Stomach (tissue), 8 donors: ENCODE measurements at regions not wholly inside any gene's neighbourhood (a gene's known extent, or its start where the extent isn't known, plus 50 kb on each side); places are given as distances from the start of the nearest gene placed in this dataset.
A peak's percentile ranks its signal among the peaks of the same experiment; 100 is the strongest.

ENCODE experiments used
- DNase-seq, 2 donors: peaks; one replicate each; pipeline versions ENCODE4 v3.0.0 to v3.0.0-alpha.2; 2013 to 2019
- H3K27ac ChIP-seq, 5 donors: fragments of 200-600 bp in 4 of 5; sonication (generic) in 4 of 5; one replicate each; pipeline ENCODE4 v1.5.1; 2013 to 2019; ENCODE audit warnings: mild to moderate bottlenecking in 1 of 5, moderate library complexity in 1 of 5
- H3K27me3 ChIP-seq, 3 donors: fragments of 200-600 bp; sonication (generic); one replicate each; pipeline ENCODE4 v1.5.1; 2017 to 2019; ENCODE audit warnings: mixed run types in 1 of 3
- H3K36me3 ChIP-seq, 4 donors: fragments of 200-600 bp; sonication (generic); 1 replicate in 3 of 4; 2 replicates in 1 of 4; pipeline ENCODE4 v1.5.1; 2016 to 2019
- H3K4me1 ChIP-seq, 4 donors: fragments of 200-600 bp; sonication (generic); one replicate each; pipeline ENCODE4 v1.5.1; 2016 to 2019
- H3K4me3 ChIP-seq, 4 donors: fragments of 200-600 bp; sonication (generic) in 3 of 4; one replicate each; pipeline ENCODE4 v1.5.1; 2016 to 2019; ENCODE audit warnings: mild to moderate bottlenecking in 1 of 4
- H3K9me3 ChIP-seq, 4 donors: fragments of 200-600 bp; sonication (generic); one replicate each; pipeline ENCODE4 v1.5.1; 2016 to 2019
- EP300 ChIP-seq: sonication (generic); formaldehyde crosslinking; IDR thresholded peaks from one replicate; pipeline ENCODE4 v1.6.1; 2017; ENCODE audit warnings: antibody characterized with exemption
- POLR2A ChIP-seq, 4 donors: fragments of 450-650 bp; IDR thresholded peaks; one replicate each; pipeline ENCODE4 v1.6.1; 2016; ENCODE audit warnings: antibody characterized with exemption in 4 of 4, control low read depth in 2 of 4, mild to moderate bottlenecking in 1 of 4, moderate library complexity in 1 of 4
- POLR2AphosphoS5 ChIP-seq, 3 donors: sonication (generic); formaldehyde crosslinking; IDR thresholded peaks; one replicate each; pipeline ENCODE4 v1.6.1; 2016; ENCODE audit warnings: antibody characterized with exemption in 3 of 3
- WGBS, 5 donors: extraction: QIAGEN DNeasy Blood & Tissue Kit in 3 of 5; methylation state at CpG; one replicate each; pipeline versions ENCODE4 v1.1.5 to v1.1.7; 2013 to 2018; 5-methylcytosine and 5-hydroxymethylcytosine counted together
- intact Hi-C: fragments of 100-400 bp; cut with DNase I; formaldehyde crosslinking; loops from one replicate; pipeline ENCODE4 v1.15.1; 2023; ENCODE audit warnings: low total_unique reads
- TF ChIP-seq, protein P1 (sequence below), 7 experiments: fragments of 450-650 bp in 4 of 7; fragments of 200-600 bp in 3 of 7; sonication (generic) in 3 of 7; IDR thresholded peaks; one replicate each; pipeline ENCODE4 v1.5.1; 2016 to 2019; ENCODE audit warnings: antibody characterized with exemption in 7 of 7, control low read depth in 2 of 7, mild to moderate bottlenecking in 1 of 7
- donor health status: healthy with polysubstance abuse.
- donor health status: Bipolar disorder and iron deficiency.
- donor health status: healthy.

DNA sequence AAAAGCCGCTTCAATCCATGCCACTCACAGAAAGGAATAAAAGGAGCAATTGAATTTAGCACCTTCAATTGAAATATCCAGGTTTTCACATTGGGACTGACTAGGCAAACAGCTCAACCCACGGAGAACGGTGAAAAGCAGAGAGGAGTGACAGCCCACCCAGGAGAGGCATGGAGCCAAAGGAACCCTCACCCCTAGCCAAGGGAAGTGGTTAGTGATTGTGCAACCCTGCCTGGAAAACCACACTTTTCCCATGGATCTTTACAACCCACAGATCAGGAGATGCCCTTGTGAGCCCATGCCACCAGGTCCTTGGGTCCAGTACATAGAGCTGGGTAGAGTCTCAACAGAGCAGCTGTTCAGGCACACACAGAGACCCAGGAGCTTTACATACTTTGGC is 911.8 kb downstream of the EPHA7 start:
- whole genome bisulfite sequencing, 5 donors = 72 to 93% (median 89%) methylated on average over 3 of the region's 3 CpGs
- DNase-seq = no peak
- intact Hi-C loops = no loop called here
- no peaks in the 10 kb centered on the region for H3K36me3 ChIP-seq
- no peak overlapping the region for H3K27ac ChIP-seq
- H3K4me3 ChIP-seq = no peak overlapping the region
- peaks cover 0 to 42% (median 25%) of the 10 kb centered on the region in 4 donors for H3K9me3 ChIP-seq
- no peaks in the 10 kb centered on the region for H3K27me3 ChIP-seq
- TF ChIP-seq, protein P1, sequence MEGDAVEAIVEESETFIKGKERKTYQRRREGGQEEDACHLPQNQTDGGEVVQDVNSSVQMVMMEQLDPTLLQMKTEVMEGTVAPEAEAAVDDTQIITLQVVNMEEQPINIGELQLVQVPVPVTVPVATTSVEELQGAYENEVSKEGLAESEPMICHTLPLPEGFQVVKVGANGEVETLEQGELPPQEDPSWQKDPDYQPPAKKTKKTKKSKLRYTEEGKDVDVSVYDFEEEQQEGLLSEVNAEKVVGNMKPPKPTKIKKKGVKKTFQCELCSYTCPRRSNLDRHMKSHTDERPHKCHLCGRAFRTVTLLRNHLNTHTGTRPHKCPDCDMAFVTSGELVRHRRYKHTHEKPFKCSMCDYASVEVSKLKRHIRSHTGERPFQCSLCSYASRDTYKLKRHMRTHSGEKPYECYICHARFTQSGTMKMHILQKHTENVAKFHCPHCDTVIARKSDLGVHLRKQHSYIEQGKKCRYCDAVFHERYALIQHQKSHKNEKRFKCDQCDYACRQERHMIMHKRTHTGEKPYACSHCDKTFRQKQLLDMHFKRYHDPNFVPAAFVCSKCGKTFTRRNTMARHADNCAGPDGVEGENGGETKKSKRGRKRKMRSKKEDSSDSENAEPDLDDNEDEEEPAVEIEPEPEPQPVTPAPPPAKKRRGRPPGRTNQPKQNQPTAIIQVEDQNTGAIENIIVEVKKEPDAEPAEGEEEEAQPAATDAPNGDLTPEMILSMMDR (IDR thresholded peaks at IDR 0.05) = no peak
- no peak for TF ChIP-seq POLR2AphosphoS5 (IDR thresholded peaks at IDR 0.05)
- no peak for TF ChIP-seq EP300
- TF ChIP-seq POLR2A (IDR thresholded peaks at IDR 0.05) = no peak
- no peaks in the 10 kb centered on the region for H3K4me1 ChIP-seq

GRCh38 chr6:92504509-92504908 is 914.9 kb downstream of the EPHA7 start:
- DNase-seq = no peak
- TF ChIP-seq EP300 = no peak

GRCh38 chr6:92497281-92497680 is 922.1 kb downstream of the EPHA7 start:
- H3K36me3 ChIP-seq = no peaks in the 10 kb centered on the region
- no peaks in the 10 kb centered on the region for H3K27me3 ChIP-seq
- H3K4me1 ChIP-seq = no peaks in the 10 kb centered on the region
- no peak overlapping the region for H3K27ac ChIP-seq
- DNase-seq = no peak
- no peak overlapping the region for H3K4me3 ChIP-seq
- TF ChIP-seq, protein P1 (IDR thresholded peaks at IDR 0.05) = no peak
- no peak for TF ChIP-seq EP300
- intact Hi-C loops = no loop called here
- peaks cover 0 to under 1% (median 0%) of the 10 kb centered on the region in 4 donors for H3K9me3 ChIP-seq
- 65 to 83% (median 80%) methylated on average over 2 of the region's 2 CpGs for WGBS, 5 donors

More at GRCh38 chr6:92504509-92504908, 914.9 kb downstream of the EPHA7 start:
- Histone ChIP-seq H3K27ac (no peak overlapping the region), H3K9me3 (peaks cover 0 to 24% (median 10%) of the 10 kb centered on the region in 4 donors), H3K27me3 (no peaks in the 10 kb centered on the region), H3K36me3 (no peaks in the 10 kb centered on the region), H3K4me1 (no peaks in the 10 kb centered on the region), H3K4me3 (no peak overlapping the region)
- intact Hi-C loops = no loop called here

- H3K36me3 ChIP-seq = no peaks in the 10 kb centered on the region
- H3K9me3 ChIP-seq = no peaks in the 10 kb centered on the region
- WGBS, 5 donors = 62 to 75% (median 68%) methylated on average over 4 of the region's 4 CpGs
- no peak overlapping the region for H3K27ac ChIP-seq
- TF ChIP-seq POLR2A (IDR thresholded peaks at IDR 0.05) = no peak
- TF ChIP-seq, protein P1 (IDR thresholded peaks at IDR 0.05) = no peak
- TF ChIP-seq EP300 = no peak
- no peak for TF ChIP-seq POLR2AphosphoS5 (IDR thresholded peaks at IDR 0.05)
- intact Hi-C loops = no loop called here
- no peaks in the 10 kb centered on the region for H3K4me1 ChIP-seq
- no peak for DNase-seq
- H3K4me3 ChIP-seq = no peak overlapping the region
- no peaks in the 10 kb centered on the region for H3K27me3 ChIP-seq
Observed at GRCh38 chr6:92496527-92496926, 922.8 kb downstream of the EPHA7 start.

DNA sequence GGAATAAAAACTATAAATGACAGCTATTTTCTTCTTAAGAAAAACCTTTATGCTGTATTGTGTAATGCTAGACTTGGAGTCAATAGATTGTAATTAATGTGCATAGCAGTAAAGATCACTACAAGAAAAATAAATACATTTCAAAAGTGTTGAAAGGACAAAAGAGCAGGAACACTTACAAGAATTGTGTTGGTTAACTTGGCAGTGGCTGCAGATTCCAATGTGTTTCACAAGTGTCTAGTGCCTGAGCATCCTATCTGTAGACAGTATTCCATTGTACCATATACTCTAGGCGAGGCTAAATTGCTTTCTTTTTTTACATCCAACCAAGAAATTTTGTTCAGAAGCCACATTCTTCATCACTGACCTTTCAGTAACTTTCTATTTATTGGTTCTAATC is 924.1 kb downstream of the EPHA7 start:
- intact Hi-C loops = no loop called here
- Histone ChIP-seq H3K27me3 (no peaks in the 10 kb centered on the region), H3K9me3 (no peaks in the 10 kb centered on the region), H3K4me1 (no peaks in the 10 kb centered on the region), H3K27ac (no peak overlapping the region), H3K4me3 (no peak overlapping the region), H3K36me3 (no peaks in the 10 kb centered on the region)
- WGBS, 5 donors = 49 to 80% (median 57%) methylated on average over 1 of the region's 1 CpG
- TF ChIP-seq, protein P1 (IDR thresholded peaks at IDR 0.05) = no peak
- no peak for TF ChIP-seq EP300
- DNase-seq = peak in 1 of 2 donors; percentile 14
